ENCODE measurements at regions not wholly inside any gene's neighbourhood (a gene's known extent, or its start where the extent isn't known, plus 50 kb on each side); places are given as distances from the start of the nearest gene placed in this dataset.

DNA sequence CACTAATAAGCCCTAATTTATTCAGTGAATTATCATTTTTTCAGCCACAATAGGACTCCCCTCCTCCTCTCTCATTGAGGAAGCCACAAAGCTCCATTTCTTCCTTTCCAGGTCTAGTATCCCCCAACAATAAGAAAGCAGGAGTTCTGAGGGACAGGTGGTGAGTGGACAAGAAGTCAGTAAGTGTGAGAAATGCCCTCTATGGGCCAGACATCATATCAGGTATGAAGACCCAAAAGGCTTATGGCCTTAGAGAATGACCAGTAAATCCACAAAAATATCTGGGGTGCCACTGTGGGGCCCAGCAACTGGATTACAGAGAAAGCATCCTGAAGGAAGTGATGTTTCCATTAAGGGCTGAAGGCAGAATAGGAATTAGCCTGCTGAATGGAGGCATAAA, 175.7 kb downstream of the TRIM33 start:
- Histone ChIP-seq H3K9me3 (no peaks in the 10 kb centered on the region), H3K36me3 (no peaks in the 10 kb centered on the region), H3K27ac (no peak overlapping the region), H3K27me3 (peaks cover 0 to 3% (median 0%) of the 10 kb centered on the region in 9 donors), H3K4me3 (no peak overlapping the region), H3K4me1 (peaks cover 0 to 5% (median 0%) of the 10 kb centered on the region in 12 donors)
- no peak for DNase-seq
- intact Hi-C loops (cut with DNase I): no loop called here
- TF ChIP-seq, protein P1, sequence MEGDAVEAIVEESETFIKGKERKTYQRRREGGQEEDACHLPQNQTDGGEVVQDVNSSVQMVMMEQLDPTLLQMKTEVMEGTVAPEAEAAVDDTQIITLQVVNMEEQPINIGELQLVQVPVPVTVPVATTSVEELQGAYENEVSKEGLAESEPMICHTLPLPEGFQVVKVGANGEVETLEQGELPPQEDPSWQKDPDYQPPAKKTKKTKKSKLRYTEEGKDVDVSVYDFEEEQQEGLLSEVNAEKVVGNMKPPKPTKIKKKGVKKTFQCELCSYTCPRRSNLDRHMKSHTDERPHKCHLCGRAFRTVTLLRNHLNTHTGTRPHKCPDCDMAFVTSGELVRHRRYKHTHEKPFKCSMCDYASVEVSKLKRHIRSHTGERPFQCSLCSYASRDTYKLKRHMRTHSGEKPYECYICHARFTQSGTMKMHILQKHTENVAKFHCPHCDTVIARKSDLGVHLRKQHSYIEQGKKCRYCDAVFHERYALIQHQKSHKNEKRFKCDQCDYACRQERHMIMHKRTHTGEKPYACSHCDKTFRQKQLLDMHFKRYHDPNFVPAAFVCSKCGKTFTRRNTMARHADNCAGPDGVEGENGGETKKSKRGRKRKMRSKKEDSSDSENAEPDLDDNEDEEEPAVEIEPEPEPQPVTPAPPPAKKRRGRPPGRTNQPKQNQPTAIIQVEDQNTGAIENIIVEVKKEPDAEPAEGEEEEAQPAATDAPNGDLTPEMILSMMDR (IDR thresholded peaks at IDR 0.05): no peak
- TF ChIP-seq POLR2A (IDR thresholded peaks at IDR 0.05): no peak
- ATAC-seq: no peak

DNA sequence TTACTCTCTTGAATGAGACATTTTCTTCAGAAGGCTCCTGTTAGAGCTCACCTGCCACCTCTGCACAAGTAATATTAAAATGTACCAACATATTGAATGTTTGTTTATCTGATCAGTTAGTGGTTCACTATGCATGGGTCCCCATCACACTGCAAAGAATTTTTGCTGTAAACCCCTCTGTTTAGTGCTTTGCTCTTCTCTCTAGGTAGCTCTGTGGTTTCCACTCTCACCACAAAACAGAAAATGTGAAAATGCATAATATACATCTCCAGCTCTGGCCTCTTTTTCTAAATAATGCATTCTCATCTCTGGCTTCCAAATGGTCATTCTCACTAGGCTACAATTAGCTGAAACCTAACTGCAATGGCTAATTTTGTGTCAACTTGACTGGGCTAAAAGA, 176.7 kb downstream of the TRIM33 start:
- H3K4me3 ChIP-seq: no peak overlapping the region
- no peak for DNase-seq
- peaks cover 0 to 3% (median 0%) of the 10 kb centered on the region in 9 donors for H3K27me3 ChIP-seq
- no peaks in the 10 kb centered on the region for H3K36me3 ChIP-seq
- TF ChIP-seq POLR2A (IDR thresholded peaks at IDR 0.05): no peak
- H3K27ac ChIP-seq: peak overlapping the region in 1 of 12 donors; percentile 8
- intact Hi-C loops (cut with DNase I): no loop called here
- H3K9me3 ChIP-seq: no peaks in the 10 kb centered on the region
- H3K4me1 ChIP-seq: peaks cover 0 to under 1% (median 0%) of the 10 kb centered on the region in 12 donors
- no peak for ATAC-seq

DNA sequence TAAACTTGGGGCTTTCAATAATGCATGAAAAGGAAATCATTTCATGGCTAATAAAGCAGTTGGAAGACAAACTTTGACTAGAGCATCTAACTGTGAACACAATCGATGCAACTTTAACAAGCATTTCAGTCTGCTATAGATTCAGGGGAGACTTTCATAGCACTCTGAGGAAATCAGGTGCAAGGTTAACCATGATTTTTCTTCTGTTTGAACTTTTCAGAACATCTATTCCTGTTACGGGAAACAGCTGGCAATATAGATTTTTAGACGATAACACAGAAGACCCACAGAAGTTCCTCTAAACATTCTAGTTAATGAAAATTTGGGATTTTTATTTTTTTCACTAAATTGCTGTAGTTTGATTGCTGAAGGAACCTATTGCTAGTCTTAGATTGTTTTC, 177.3 kb downstream of the TRIM33 start:
- intact Hi-C loops (cut with DNase I): no loop called here
- no peak for ATAC-seq
- peaks cover 0 to 6% (median 0%) of the 10 kb centered on the region in 9 donors for H3K27me3 ChIP-seq

DNA sequence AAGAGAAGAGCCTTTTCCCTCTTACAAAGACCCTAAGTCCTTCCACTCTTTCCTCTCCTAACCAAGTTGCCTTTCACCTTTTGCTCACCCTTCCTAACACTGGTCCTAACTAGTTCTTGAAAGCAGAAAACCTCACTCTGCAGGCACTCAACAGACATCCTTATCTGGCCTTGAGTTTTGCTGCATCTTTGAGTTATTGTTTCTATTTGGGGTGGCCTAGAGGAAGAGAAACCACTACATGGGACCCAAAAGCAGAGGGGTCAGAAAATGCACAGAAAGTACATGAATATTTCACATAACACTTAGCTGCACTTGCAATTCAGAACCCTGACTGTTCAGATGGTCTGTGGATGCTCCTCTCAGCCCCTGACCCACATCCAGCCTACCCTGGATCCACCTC, 178.3 kb upstream of the SYT6 start:
- Histone ChIP-seq H3K9me3 (peaks cover 0 to 3% (median 0%) of the 10 kb centered on the region in 12 donors), H3K27me3 (peaks cover 0 to 6% (median 0%) of the 10 kb centered on the region in 9 donors), H3K27ac (no peak overlapping the region), H3K4me1 (no peaks in the 10 kb centered on the region), H3K36me3 (no peaks in the 10 kb centered on the region), H3K4me3 (no peak overlapping the region)
- TF ChIP-seq, protein P1 (IDR thresholded peaks at IDR 0.05): no peak
- TF ChIP-seq POLR2A (IDR thresholded peaks at IDR 0.05): no peak
- ATAC-seq: no peak
- intact Hi-C loops (cut with DNase I): no loop called here
- no peak for DNase-seq

More for the DNA sequence above, 177.3 kb downstream of the TRIM33 start:
- 77 to 87% (median 79%) methylated on average over 3 of the region's 3 CpGs for WGBS, 4 donors
- Histone ChIP-seq H3K36me3 (no peaks in the 10 kb centered on the region), H3K4me1 (no peaks in the 10 kb centered on the region), H3K27ac (peak overlapping the region in 1 of 12 donors; percentile 8), H3K9me3 (no peaks in the 10 kb centered on the region), H3K4me3 (no peak overlapping the region)
- TF ChIP-seq POLR2A (IDR thresholded peaks at IDR 0.05): no peak
- TF ChIP-seq, protein P1 (IDR thresholded peaks at IDR 0.05): no peak
- no peak for DNase-seq

DNA sequence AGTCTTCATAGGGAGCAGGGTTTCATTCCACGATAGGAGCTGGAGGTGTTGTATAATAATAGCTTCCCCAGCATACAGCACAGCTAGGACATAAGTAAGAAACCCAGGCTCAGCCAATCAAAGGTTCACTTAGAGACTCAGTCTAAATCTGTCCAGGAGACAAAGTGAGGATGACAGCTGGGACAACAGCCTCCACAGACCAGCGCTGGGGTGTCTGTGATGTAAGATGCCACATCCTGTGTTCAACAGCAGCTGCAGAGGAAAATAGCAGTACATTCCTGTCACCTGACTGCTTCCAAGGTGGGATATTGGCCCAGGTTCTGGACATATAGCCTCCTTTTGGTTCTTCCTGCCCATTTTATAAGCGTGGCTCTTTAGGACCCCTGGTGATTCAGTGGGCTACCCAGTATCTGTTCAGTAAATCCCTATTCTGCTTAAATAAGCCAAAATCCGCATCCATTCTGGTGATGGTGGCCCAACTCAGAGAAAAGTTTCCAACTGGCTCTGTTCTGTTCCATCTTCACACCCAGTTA, 176.8 kb upstream of the SYT6 start:
- no peak for ATAC-seq
- H3K27me3 ChIP-seq: peaks cover 0 to 6% (median 0%) of the 10 kb centered on the region in 9 donors

More for the DNA sequence above, 176.8 kb upstream of the SYT6 start:
- no peaks in the 10 kb centered on the region for H3K36me3 ChIP-seq
- intact Hi-C loops (cut with DNase I): no loop called here
- WGBS, 4 donors: 56 to 62% (median 60%) methylated on average over 4 of the region's 4 CpGs
- no peaks in the 10 kb centered on the region for H3K4me1 ChIP-seq
- DNase-seq: no peak
- peaks cover 0 to 5% (median 0%) of the 10 kb centered on the region in 12 donors for H3K9me3 ChIP-seq
- TF ChIP-seq, protein P1 (IDR thresholded peaks at IDR 0.05): no peak
- TF ChIP-seq POLR2A (IDR thresholded peaks at IDR 0.05): no peak
- no peak overlapping the region for H3K27ac ChIP-seq
- H3K4me3 ChIP-seq: no peak overlapping the region
